Prostate gland (tissue), 2 donors: ENCODE measurements at regions not wholly inside any gene's neighbourhood (a gene's known extent, or its start where the extent isn't known, plus 50 kb on each side); places are given as distances from the start of the nearest gene placed in this dataset.

Experiments
- POLR2A ChIP-seq: fragments of 450-650 bp; IDR thresholded peaks from one replicate; pipeline ENCODE4 v1.6.1; 2016; ENCODE audit warnings: antibody characterized with exemption, mild to moderate bottlenecking
- POLR2AphosphoS5 ChIP-seq: sonication (generic); formaldehyde crosslinking; IDR thresholded peaks from one replicate; pipeline ENCODE4 v1.6.1; 2017; ENCODE audit warnings: antibody characterized with exemption
- TF ChIP-seq, protein P1 (sequence below), 4 experiments: fragments of 200-600 bp in 2 of 4; fragments of 450-650 bp in 2 of 4; sonication (generic) in 2 of 4; IDR thresholded peaks; 1 replicate in 3 of 4; 2 replicates in 1 of 4; pipeline ENCODE4 v1.5.1; 2016 to 2019; ENCODE audit warnings: antibody characterized with exemption in 4 of 4, mild to moderate bottlenecking in 2 of 4, moderate library complexity in 2 of 4

DNA sequence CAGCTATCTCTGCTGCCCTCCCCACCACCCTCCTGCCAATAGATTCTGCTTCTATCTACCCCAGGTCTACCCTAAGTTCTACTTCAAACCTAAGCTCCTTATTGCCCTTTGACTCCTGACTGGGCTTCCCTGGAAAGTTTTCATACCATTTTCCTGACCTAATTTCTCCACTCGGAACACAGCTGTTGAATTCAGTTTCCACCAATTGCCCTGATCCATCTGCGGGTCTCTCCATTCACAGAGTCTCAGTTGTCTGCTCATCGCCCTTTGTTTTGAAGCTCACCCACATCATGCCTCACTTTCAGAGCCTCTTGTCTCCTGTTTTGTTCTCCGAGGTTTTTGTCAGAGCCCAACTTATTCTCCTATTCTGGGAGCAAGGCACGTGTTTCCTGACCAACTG is 56.8 kb upstream of the ABI3BP start:
- TF ChIP-seq, protein P1, sequence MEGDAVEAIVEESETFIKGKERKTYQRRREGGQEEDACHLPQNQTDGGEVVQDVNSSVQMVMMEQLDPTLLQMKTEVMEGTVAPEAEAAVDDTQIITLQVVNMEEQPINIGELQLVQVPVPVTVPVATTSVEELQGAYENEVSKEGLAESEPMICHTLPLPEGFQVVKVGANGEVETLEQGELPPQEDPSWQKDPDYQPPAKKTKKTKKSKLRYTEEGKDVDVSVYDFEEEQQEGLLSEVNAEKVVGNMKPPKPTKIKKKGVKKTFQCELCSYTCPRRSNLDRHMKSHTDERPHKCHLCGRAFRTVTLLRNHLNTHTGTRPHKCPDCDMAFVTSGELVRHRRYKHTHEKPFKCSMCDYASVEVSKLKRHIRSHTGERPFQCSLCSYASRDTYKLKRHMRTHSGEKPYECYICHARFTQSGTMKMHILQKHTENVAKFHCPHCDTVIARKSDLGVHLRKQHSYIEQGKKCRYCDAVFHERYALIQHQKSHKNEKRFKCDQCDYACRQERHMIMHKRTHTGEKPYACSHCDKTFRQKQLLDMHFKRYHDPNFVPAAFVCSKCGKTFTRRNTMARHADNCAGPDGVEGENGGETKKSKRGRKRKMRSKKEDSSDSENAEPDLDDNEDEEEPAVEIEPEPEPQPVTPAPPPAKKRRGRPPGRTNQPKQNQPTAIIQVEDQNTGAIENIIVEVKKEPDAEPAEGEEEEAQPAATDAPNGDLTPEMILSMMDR (IDR thresholded peaks at IDR 0.05): no peak
- TF ChIP-seq POLR2A: no peak
- no peak for TF ChIP-seq POLR2AphosphoS5
